Thyroid gland (tissue), 4 donors: ENCODE measurements at regions not wholly inside any gene's neighbourhood (a gene's known extent, or its start where the extent isn't known, plus 50 kb on each side); places are given as distances from the start of the nearest gene placed in this dataset.

Source experiments
- DNase-seq, 2 donors: peaks; one replicate each; pipeline ENCODE4 v3.0.0-alpha.2; 2019
- H3K27ac ChIP-seq, 3 donors: fragments of 200-600 bp; sonication (generic); 1 replicate in 2 of 3; 2 replicates in 1 of 3; pipeline ENCODE4 v1.5.1; 2016 to 2019; ENCODE audit warnings: mild to moderate bottlenecking in 1 of 3, moderate library complexity in 1 of 3
- H3K27me3 ChIP-seq: fragments of 200-600 bp; sonication (generic); one replicate; pipeline ENCODE4 v1.5.1; 2019
- H3K36me3 ChIP-seq, 2 donors: fragments of 200-600 bp; sonication (generic); one replicate each; pipeline ENCODE4 v1.5.1; 2016 to 2019
- H3K4me1 ChIP-seq, 2 donors: fragments of 200-600 bp; sonication (generic); one replicate each; pipeline ENCODE4 v1.5.1; 2017 to 2019
- H3K4me3 ChIP-seq, 3 donors: fragments of 200-600 bp; sonication (generic); replicated peaks in 1 of 3; 1 replicate in 2 of 3; 2 replicates in 1 of 3; pipeline ENCODE4 v1.5.1; 2016; ENCODE audit warnings: mild to moderate bottlenecking in 1 of 3
- H3K9me3 ChIP-seq: fragments of 200-600 bp; sonication (generic); one replicate; pipeline ENCODE4 v1.5.1; 2017
- POLR2A ChIP-seq, 2 donors: fragments of 450-650 bp; IDR thresholded peaks; one replicate each; pipeline ENCODE4 v1.6.1; 2017; ENCODE audit warnings: antibody characterized with exemption in 2 of 2, mild to moderate bottlenecking in 2 of 2, moderate library complexity in 1 of 2
- WGBS, 2 donors: methylation state at CpG; one replicate each; pipeline ENCODE4 v1.1.5; 2017; 5-methylcytosine and 5-hydroxymethylcytosine counted together
- intact Hi-C: fragments of 100-400 bp; cut with DNase I; formaldehyde crosslinking; loops from one replicate; pipeline ENCODE4 v1.15.1; 2023
- TF ChIP-seq, protein P1 (sequence below), 6 experiments: fragments of 200-600 bp in 3 of 6; fragments of 450-650 bp in 3 of 6; sonication (generic) in 3 of 6; IDR thresholded peaks; one replicate each; pipeline ENCODE4 v1.5.1; 2016 to 2019; ENCODE audit warnings: antibody characterized with exemption in 6 of 6, mild to moderate bottlenecking in 2 of 6, inconsistent platforms in 1 of 6, moderate library complexity in 1 of 6

DNA sequence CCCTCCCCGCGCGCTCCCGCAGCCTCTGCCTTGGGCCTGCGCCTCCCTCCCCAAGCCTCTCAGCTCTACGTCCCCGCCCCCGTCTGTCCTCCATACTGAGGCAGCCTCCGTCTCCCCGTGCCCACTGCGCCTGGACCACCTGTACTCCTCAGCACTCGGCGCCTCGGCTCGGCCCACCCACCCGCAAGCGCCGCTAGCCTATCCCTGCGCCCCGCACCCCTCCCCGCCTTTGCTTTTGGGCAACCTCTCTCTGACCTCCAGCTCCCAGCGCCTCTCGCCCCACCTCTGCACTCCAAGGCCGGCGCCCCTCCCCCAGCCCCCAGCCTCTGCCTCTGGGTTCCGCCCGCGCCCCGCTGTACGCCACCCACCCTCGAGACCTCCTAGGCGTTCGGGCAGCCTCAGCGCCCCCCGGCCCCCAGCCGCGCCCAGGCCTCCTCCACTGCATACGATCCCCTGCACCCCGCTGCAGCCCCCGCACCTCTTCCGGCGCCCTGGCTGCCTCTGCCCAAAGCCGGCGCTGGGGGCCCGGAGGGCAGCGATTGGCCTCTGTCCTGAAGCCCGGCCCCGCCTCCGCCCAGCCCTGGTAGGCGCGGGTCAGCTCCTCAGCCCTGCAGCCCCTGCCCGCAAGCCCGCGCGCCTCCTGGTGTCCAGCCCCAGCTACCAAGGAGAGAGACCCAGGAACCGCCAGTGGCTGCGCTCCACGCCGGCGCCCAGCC lies 279.8 kb upstream of the USP9Y start:
- DNase-seq, result peak; percentile 11 to 15
- no peaks in the 10 kb centered on the region for H3K36me3 ChIP-seq
- H3K27me3 ChIP-seq, result no peaks in the 10 kb centered on the region
- TF ChIP-seq, protein P1, sequence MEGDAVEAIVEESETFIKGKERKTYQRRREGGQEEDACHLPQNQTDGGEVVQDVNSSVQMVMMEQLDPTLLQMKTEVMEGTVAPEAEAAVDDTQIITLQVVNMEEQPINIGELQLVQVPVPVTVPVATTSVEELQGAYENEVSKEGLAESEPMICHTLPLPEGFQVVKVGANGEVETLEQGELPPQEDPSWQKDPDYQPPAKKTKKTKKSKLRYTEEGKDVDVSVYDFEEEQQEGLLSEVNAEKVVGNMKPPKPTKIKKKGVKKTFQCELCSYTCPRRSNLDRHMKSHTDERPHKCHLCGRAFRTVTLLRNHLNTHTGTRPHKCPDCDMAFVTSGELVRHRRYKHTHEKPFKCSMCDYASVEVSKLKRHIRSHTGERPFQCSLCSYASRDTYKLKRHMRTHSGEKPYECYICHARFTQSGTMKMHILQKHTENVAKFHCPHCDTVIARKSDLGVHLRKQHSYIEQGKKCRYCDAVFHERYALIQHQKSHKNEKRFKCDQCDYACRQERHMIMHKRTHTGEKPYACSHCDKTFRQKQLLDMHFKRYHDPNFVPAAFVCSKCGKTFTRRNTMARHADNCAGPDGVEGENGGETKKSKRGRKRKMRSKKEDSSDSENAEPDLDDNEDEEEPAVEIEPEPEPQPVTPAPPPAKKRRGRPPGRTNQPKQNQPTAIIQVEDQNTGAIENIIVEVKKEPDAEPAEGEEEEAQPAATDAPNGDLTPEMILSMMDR (IDR thresholded peaks at IDR 0.05), result no peak
- H3K27ac ChIP-seq, result no peak overlapping the region
- H3K4me1 ChIP-seq, result no peaks in the 10 kb centered on the region
- no peaks in the 10 kb centered on the region for H3K9me3 ChIP-seq
- H3K4me3 ChIP-seq, result no peak overlapping the region
- intact Hi-C loops, result no loop called here
- 3 to 4% methylated on average over 7 to 8 of the region's 60 CpGs for WGBS, 2 donors

DNA sequence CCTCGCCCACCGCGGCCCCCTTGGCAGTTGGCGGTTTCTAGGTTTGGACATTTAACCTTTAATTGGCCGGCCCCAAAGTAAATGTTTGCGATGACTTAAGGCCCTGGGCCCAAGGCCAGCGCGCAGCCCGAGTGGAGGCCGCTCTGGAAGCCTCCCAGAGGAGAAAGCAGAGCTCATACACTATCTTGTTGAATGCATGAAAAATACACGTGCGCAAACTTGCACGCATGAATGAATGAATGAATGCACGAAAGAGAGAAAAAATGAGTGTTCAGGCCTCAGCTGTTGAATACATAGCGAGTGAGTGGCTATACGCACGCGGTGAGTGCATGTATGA lies 279.3 kb upstream of the USP9Y start:
- no peaks in the 10 kb centered on the region for H3K36me3 ChIP-seq
- TF ChIP-seq, protein P1 (IDR thresholded peaks at IDR 0.05), result no peak
- TF ChIP-seq POLR2A (IDR thresholded peaks at IDR 0.05), result no peak
- H3K27me3 ChIP-seq, result no peaks in the 10 kb centered on the region
- H3K4me1 ChIP-seq, result no peaks in the 10 kb centered on the region
- no peak for DNase-seq
- H3K9me3 ChIP-seq, result no peaks in the 10 kb centered on the region
- intact Hi-C loops, result no loop called here
- 16 to 34% methylated on average over 12 to 18 of the region's 18 CpGs for WGBS, 2 donors
- H3K4me3 ChIP-seq, result no peak overlapping the region
- no peak overlapping the region for H3K27ac ChIP-seq

DNA sequence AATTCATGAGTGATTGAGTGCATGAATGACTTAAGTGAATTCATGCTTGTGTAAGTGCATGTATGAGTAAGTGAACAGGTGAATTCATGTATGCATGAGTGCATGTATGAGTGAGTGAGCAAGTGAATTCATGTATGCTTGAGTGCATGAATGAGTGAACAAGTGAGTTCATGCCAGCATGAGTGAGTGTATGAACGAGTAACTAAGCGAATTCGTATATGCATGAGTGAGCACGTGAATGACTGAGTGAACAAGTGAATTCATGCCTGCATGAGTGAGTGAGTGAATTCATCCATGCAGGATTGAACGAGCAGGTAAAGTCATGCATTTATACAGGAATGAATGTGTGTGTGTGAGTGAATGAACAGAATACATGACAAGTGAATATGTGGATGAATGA lies 278.5 kb upstream of the USP9Y start:
- H3K36me3 ChIP-seq, result no peaks in the 10 kb centered on the region
- H3K4me3 ChIP-seq, result no peak overlapping the region
- no peaks in the 10 kb centered on the region for H3K27me3 ChIP-seq
- WGBS, 2 donors, result 44 to 51% methylated on average over 5 of the region's 5 CpGs
- no peak overlapping the region for H3K27ac ChIP-seq
- H3K9me3 ChIP-seq, result no peaks in the 10 kb centered on the region
- TF ChIP-seq, protein P1 (IDR thresholded peaks at IDR 0.05), result no peak
- no peak for TF ChIP-seq POLR2A (IDR thresholded peaks at IDR 0.05)
- no peaks in the 10 kb centered on the region for H3K4me1 ChIP-seq
- intact Hi-C loops, result no loop called here
- no peak for DNase-seq

DNA sequence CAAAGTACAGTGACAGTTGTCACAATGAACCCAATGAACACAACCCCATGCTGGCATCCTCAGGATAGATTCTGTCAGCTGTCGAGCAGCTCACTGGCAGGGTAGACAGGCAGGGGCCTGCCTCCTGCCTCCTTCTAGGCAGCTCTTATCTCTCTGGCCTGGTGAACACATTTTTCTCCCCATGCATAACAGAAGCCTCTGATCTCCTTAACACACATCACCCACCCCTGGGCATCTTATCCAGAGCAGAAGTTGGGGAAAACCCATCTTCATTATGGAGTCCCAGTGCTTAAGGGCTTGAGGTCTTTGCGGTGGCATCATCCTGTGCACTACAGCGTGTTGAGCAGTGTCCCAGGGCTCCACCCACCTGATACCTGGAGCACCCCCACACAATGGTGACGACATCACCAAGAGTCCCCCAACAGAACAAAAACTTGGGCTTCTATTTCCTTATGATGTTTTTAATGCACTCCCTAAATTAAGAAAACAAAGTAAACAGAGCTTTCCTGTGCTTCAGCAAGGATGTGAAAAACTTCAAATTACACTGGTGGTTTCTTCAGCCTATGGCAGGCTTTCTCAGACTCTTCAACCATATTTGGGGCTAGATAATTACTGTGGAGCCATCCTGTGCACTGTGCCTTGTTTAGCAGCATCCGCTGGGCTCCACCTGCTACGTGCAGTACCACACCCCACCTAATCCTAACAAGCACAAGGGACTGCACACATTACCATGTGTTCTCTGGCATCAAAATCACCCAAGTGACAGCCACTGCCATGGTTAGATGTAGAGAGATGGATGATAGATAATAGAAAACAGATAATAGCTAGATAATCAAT lies 277.4 kb upstream of the USP9Y start:
- WGBS, 2 donors, result 87 to 93% methylated on average over 4 to 5 of the region's 6 CpGs

More for the DNA sequence above, 277.4 kb upstream of the USP9Y start:
- no peak overlapping the region for H3K4me3 ChIP-seq
- no peaks in the 10 kb centered on the region for H3K36me3 ChIP-seq
- no peaks in the 10 kb centered on the region for H3K4me1 ChIP-seq
- no peaks in the 10 kb centered on the region for H3K27me3 ChIP-seq
- no peak for TF ChIP-seq POLR2A (IDR thresholded peaks at IDR 0.05)
- TF ChIP-seq, protein P1 (IDR thresholded peaks at IDR 0.05), result no peak
- intact Hi-C loops, result no loop called here
- no peak for DNase-seq
- no peak overlapping the region for H3K27ac ChIP-seq
- H3K9me3 ChIP-seq, result no peaks in the 10 kb centered on the region
